GM18517 (cell line): ENCODE measurements at regions not wholly inside any gene's neighbourhood (a gene's known extent, or its start where the extent isn't known, plus 50 kb on each side); places are given as distances from the start of the nearest gene placed in this dataset.

Experiments used
- ATAC-seq: cut with Tn5 transposase; IDR thresholded peaks from one replicate; pipeline ENCODE4 v1.9.1; 2021; ENCODE audit warnings: mild to moderate bottlenecking, moderate library complexity; ENCODE audit not compliant: unreplicated experiment

DNA sequence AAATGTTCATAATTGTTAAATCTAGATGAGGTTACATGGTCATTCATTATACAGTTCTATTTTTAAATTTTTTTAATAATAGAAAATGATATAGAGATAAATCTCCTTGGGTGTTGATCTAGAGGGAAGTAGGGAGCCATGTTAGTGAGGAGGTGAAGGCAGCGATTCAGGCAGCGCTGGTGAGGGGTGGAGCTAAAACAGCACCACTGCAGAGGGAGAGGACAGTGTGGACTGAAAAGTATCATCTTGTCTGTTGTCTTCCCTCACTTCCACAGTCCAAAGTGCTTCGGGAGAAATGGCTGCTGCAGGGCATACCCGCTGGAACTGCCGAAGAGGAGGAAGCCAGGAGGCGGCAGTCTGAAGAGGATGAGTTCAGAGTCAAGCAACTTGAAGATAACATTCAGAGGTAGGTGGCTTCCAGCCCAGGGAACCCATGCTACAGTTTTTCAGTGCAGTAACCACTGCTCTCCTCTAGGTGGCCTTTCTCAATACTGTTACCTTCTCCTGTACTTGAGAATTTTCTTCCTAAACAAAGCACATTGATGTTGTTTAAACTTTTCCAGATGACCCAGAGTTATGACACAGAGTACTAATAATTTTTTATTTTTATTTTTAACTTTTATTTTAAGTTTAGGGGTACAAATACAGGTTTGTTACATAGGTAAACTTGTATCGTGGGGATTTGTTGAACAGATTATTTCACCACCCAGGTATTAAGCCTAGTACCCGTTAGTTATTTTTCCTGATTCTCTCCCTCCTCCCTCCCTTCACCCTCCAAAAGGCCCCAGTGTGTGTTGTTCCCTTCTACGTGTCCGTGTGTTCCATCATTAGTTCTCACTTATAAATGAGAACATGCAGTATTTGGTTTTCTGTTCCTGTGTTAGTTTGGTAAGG lies 100.5 kb downstream of the PALM2AKAP2 start:
- peak; percentile 92 for ATAC-seq

DNA sequence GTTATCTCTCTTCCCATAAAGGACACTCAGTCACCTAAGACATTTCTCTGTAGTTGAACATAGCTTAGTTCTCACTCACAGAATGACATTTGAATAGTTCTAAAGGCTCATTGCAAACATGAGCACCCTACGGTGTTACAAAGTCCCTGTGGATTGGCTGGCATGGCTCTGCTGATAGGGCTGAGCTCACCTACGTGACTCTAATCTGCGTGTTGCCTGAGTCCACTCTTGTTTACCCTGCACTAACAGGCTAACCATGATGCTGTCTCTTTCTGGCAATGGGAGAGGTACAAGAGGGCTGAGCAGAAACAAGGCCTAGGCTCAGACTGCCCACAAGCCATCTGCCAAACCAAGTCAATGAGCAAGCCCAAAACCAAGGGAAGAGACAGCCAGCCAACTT lies 103.6 kb downstream of the PALM2AKAP2 start:
- ATAC-seq, result no peak

DNA sequence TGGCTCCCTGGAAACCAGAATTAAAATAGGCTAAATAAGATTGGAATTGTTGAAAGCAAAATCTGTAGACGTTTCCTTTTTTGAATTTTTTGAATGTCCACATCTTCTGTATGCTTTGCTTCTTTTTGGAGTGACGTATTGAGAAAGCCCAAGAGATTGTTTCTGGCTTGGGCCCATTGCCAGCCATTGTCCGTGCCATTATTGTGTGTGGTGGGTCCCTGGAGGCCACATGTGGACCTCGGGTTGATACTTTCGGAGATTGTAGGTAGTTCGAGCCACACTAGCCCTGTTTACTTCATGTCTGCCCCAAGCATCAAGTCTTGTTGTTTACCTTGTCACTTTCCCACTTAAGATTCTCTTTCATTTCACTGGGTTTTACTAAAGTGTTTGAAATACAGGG lies 106.0 kb downstream of the PALM2AKAP2 start:
- no peak for ATAC-seq

DNA sequence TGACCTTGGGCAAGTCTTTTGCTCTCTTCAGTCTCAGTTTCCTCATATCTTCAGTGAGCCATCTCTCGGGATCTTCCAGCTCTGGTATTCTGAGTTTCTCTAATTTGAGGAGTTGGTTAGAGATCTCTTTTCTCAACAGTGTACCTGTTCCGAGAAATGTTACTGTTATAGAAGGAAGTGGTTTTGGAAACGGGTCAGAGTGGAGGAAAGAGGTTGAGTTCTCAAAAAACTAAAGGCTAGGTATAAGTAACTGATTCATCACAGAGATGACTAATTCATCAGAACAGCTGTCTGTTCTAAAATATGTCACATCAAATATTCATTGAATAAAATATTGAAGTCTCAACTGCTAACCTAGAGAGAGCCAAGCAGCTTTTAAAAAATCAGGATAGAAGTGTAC lies 106.6 kb downstream of the PALM2AKAP2 start:
- peak; percentile 58 for ATAC-seq

DNA sequence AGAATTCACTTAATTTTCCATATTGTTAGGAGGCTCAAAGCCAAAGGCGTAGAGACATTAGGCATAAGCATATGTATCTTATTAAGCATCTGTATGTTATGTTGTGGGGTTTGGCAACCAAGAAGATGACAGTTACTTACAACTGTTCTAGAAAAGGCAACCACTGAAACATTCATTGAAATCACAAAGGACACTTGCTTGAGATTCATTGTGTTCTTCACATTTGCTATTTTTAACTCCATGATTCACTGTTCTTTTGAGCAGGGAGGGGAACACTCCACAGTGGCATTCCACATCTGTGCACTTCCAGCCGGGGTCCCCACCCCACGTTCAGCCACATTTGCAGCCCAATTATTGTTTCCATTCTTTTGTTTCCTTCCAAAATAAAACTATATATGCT lies 107.1 kb downstream of the PALM2AKAP2 start:
- peak; percentile 10 for ATAC-seq

DNA sequence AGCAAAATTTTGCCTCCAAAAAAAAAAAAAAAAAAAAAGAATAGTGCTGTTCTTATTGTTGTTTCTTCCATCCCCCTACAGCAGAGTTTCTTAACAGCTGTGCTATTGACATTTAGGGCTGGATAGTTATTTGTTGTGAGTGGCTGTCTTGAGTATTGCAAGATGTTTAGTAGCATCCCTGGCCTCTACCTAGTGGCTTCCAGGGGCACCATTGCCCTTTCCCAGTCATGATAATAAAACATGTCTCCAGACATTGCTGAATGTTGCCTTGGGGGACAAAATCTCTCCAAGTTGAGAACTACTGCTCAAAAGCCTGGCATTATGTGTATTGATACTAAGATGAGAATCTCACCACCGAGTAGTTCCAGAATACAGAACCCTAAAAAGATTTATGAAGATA lies 108.7 kb downstream of the PALM2AKAP2 start:
- no peak for ATAC-seq

DNA sequence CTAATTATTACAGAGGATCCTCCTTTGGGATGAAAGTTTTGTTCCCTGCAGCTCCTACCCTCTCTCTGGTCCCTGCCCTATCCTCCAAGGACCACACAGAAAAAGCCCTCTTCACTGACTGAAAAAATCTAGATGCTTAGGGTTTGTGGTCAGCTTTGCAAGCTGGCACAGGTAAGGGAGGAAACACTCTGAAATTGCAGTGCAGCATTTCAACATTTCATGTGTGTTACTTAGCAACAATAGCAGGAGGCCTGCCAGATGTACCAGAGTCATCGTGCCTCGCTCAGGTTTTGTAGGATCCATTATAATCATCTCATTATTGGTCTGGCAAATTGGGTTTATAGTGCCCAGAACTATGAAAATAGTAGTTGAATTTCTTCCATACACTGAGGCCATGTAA lies 109.5 kb downstream of the PALM2AKAP2 start:
- no peak for ATAC-seq

DNA sequence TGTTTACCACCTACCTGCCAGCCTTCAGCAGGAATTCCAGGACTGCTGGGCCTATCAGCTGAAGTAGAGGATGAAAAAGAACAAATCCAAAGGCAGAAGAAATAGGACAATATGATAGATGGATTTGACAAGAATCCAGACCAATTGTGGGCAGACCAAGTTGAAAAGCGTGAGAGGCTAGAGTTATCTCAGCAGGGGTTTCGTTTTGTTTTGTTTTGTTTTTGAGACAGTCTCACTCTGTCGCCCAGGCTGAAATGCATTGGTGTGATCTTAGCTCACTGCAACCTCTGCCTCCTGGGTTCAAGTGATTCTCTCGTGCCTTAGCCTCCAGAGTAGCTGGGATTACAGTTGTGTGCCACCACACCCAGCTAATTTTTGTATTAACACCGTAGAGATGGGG lies 113.2 kb downstream of the PALM2AKAP2 start:
- ATAC-seq, result no peak

DNA sequence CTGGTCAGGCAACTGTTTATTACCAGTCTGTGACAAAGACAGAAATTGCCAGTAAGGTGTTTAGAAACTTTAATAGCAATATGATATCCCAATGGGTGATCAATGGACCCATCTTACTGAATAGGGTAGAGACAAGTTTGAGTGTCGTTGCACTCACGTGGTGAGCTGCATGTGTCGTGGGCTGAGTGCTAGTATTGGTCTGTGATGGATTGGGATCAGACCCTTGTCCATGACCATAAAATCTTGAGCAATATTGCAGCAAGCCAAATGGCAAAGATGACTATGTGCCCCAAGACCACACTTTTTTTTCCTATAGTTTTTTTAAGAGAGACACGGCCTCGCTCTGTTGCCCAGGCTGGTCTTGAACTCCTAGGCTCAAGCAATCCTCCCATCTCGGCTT lies 114.5 kb downstream of the PALM2AKAP2 start:
- ATAC-seq, result no peak

DNA sequence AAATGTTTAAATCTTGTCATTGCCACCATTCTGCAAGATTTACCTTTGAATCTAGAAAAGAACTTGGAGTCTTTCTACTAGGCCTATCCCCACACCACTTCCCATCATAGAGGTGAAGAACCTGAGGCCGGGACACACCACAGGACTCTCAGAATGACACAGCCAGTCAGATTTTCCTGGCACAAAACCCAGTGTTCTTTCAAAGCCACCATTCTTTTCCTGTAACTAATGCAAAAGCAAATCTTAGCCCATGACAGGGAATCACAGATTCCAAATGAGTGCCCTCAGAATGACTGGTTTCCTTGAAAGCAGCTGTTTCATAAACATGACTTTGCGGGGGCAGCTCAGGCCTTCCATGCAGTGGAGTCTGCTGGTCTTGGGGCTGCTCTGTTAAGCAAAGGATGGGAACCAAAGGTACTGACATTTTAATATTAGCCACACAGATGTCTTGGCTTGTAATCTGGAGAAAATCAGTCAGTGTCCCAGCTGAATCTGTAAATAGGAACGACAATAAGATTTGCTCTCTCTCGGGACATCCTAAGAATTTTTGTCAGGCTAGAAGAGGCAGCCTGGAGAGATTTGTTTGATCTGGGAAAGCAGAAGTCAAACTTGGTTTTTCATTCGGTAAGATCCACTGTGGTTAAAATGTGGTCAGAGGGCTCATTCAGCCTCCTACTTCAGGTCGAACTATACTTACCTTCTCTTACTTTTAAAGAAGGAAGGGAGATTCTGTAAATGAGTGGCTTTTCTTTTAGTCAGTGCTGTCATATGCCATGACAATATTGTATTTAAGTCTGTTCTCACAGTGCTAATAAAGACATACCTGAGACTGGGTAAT lies 115.1 kb downstream of the PALM2AKAP2 start:
- peak; percentile 64 for ATAC-seq

DNA sequence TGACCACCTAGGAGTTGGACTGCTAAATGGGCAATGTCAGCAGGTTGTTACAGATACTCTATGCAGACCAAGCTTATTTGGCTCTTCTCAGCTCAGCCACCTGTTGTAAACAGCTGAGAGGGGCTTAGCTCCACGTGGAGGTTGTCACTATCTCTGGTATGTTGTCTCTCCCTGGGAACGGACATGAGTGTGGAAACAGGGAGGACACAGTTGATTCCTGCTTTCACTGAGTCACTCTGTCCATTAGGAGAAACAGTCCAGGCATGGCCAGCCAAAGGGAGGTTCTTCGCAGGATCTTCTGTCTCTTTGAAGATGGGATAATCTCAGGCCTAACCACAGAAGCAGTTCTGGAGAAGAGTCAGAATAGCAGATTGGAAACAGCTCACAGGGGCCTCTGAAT lies 121.2 kb downstream of the PALM2AKAP2 start:
- ATAC-seq, result no peak

DNA sequence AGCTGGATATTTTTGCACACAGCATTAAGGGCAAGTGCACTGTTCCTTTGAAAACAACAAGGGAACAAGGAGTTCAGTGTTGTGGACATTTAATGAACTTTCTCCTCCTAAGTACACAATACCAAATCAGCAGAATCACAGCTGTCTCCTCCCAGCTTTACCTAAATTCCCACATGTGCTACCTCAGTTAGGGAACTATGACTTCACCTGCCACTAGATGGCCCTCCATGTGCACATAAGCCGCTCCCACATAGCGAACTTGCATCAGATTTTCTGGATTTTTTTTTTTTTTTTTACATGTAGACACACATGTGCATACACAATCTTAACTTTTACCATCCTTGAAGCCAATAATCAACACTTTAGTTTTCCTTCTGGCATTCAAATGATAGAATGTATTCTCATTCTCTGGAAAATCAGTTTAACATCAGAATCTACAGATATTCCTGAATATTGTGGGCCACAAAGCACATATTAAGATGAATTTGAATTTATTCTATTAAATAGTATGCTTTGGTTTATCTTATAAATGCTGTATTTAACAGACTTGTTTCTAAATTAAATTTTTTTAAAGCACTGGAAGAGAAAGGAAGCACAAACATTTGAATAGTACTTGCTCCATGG lies 123.6 kb downstream of the PALM2AKAP2 start:
- no peak for ATAC-seq

DNA sequence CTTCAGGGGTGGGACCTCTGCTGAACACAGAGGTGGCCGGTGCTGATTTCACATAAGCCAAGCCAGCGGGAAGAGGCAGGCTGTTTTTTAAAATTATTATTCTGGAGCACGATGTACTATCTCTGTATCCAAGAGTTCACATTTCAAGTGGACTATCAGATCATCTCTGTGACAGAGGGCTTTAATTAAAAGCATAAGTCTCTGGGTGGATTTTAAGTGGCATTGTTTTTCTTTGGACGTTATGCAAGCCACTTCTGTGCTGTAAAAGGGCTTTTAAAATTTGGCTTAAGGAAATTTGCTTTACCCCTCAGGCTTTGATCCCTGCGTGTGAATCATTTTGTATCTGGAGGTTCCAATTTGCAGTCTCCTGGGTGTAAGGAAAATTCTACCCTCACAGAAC lies 124.7 kb downstream of the PALM2AKAP2 start:
- ATAC-seq, result no peak

DNA sequence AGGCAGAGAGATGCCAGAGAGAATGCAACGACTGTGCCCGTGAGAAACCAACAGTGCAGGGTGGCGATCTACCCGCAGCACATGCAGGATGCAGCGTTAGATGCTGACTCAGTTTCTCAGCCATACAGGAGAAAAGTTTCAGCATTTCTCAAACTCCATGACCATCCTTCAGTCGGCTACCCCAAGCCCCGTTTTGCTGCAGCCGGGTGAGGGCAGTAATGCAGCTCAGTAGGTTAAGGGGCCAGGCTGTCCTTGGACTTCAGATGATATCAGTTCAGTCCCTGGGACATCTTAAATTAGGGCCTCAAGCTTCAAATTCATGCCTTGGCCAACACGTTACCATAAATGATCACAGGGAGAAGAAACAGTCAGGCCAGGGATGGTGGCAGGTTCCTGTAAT lies 125.5 kb downstream of the PALM2AKAP2 start:
- no peak for ATAC-seq

DNA sequence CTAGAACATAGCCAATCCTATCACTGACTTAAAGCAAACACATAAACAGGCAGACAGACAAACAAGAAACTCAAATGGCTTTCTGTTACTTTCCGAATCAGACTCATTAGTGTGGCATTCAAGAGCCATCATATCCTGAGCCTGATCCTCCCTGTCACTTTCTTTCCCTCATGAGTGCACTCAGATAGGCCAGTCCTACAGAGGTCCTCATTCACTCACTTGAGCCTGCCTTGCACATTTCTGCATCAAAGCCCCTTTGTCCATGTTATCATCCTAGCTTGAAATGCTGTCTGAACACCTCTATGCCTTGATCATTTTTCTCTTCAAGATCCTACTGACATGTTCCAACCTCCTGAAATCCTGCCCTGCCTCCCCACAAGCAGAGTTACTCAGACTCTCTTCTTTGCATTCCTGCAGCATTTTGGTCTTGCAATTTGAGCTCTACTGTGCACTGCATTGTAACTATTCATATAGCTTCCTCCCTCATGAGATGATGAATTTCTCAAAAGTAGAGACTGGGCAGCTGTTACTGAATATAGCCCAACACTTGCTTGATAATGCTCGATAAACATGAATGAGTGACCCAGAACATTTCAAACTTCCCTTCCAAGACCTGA lies 126.9 kb downstream of the PALM2AKAP2 start:
- ATAC-seq, result peak; percentile 19

DNA sequence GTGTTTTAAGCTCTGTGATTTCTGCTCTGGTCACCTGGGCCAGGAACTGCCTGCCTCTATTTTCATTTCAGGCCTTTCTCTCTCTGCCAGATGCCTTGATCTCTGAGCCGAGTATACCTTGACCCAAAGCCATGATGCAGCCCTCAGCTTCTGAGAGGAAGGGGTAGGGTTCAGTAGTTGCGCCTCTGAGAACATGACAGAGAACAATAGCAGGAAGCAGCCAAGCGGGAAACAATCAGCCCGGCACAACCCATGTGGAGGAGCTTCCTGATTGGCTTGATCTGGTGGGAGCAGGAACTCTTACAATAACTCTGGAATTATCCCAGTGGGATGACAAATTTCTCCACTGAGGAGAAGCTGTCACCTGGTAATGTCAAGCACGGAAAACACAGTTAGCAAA lies 127.4 kb downstream of the PALM2AKAP2 start:
- ATAC-seq, result peak; percentile 79

DNA sequence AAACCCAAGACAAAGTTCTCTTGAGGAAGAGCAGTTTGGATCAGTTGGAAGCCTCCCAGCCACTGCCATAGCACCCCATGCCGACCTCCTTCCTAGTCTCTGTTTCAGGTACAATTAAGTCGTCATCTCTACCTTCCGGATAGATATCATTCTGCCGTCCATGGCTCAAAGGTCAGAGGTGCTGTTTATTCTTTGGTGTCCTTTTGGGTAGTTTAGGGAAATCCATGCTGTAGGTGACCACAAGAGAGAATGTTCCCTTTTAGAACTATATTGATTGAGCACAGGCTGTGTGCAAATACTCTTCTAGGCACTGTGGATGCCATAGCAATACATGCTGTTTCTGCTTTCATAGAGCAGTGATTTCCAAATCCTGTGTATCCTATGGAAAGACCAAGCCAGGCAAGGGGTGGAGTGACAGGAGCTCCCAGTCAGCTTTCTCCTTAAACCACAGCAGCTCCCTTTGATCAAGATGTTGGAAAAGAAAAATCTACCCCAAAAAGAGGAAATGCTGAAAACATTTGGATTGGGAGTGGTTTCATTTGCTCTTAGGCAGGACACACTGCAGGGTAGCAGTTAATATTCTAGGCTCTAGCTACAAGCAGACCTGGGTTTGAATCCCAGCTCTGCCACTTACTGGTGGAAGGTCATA lies 127.9 kb downstream of the PALM2AKAP2 start:
- ATAC-seq, result no peak

DNA sequence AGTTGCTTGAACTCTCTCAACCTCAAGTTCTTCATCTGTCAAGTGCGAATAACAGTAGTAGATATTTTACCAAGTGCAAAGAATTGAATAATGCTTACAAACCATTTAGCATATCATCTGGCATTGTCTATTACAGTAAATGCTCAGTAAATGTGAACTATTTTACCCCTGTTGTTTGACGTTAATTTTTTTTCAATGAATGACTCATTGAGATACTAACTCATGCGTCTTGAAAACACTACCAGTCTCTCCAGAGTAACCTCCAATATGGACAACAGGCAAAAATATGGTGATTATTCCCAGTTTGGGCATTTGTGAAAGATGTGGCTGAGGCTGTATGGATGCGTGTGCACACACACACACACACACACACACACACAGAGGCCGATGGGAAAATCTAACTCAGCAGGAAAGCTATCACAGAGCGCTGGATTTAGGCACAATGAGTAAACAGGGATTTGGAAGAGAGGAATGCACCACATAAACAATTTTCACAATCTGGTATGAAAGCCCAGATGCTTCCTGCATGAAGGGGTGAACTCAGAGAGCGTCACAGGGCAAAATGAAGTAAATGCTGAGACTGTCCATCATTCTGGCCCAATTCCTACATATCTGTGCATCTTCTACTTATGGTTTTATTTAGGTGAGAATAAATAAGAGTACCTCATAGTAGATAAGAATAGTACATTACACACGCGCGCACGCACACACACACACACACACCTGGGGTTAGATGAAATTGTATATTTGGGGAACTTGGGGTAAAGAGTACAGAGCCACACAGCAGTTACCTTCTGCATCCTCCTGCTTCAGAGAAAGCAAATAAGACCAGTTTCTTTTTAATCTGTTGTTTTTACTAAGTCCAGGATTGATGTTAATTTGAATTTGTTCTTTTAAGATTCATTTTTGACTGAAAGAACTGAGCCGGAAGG lies 128.7 kb downstream of the PALM2AKAP2 start:
- no peak for ATAC-seq

DNA sequence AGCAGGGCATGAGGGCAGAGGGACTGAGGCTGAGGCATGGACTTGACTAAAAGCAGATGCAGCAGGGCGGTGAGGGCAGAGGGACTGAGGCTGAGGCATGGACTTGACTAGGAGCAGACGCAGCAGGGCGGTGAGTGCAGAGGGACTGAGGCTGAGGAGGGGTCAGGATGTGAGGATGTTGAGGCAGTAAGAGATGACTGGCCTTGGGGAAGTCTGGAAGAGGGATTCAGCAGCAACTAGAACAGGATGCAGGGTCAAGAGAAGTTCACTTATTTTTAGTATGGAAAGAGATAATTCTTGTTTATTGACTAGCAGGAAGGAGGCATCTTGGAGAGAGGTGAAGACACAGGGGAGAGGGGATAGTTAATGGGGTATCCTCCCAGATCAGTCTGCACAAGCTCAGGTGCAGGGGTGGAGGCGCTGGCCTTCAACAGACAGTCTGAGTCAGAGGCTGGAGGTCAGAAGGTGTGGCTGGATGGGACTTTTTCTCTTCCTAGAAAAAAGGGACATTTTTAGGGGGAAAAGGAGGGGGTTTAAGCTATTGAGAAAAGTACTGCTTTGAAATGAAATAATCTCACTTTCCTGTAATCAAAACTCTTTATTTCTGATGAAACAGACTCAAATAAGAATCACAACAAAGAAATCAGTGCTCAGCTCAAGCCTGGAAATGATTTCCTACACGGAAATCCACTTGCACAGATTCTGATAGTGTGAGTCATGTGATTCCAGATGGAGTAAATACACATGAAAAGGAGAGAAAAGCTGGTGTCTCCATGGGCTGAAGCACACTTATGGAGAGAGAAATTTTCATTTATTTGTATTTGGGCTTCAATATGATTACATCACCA lies 130.9 kb downstream of the PALM2AKAP2 start:
- no peak for ATAC-seq
